Activated CD8-positive, alpha-beta memory T cell treated with anti-CD3 and anti-CD28 coated beads for 1 hour (primary cell): ENCODE measurements at regions not wholly inside any gene's neighbourhood (a gene's known extent, or its start where the extent isn't known, plus 50 kb on each side); places are given as distances from the start of the nearest gene placed in this dataset.

Experiments
- DNase-seq, 2 donors: peaks; one replicate each; pipeline ENCODE4 v3.0.0-alpha.2; 2020; ENCODE audit warnings: low read depth in 1 of 2; ENCODE audit errors: extremely low read depth in 1 of 2

DNA sequence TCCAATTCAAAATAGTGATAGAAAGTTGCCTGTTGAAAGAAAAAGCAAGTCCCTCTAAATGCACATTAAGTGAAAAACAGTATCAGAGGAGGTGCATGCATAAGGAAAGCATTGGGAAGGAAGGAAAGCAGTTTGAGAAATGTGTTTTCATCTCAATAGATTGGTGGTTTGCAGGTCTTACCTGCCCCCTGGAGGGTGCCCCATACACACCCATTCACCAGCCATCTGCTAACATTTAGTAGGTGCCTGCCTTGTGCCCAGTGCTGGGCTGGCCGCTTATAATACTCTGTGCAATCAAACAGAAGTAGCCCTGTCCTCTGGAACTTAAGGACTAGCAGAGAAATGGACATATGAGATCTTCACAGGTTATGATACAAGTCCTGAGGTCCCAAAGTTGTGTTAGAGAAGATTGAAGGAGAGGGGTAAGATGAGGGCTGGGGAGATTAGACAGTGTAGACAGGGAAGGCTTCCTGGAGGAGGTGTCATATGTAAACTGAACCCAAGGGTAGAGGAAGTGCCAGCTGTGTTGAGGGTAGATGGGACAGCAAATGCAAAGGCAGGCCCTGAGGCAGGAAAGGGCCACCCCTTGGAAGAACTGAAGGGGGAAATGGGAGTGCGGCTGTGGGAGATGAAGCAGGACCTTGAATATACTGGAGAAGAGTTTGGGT is 184.2 kb downstream of the MN1 start:
- DNase-seq, result no peak

GRCh38 chr22:27620367-27621154 is 181.0 kb downstream of the MN1 start:
- no peak for DNase-seq

- no peak for DNase-seq
Measured at GRCh38 chr22:27621486-27622070, 180.0 kb downstream of the MN1 start.

DNA sequence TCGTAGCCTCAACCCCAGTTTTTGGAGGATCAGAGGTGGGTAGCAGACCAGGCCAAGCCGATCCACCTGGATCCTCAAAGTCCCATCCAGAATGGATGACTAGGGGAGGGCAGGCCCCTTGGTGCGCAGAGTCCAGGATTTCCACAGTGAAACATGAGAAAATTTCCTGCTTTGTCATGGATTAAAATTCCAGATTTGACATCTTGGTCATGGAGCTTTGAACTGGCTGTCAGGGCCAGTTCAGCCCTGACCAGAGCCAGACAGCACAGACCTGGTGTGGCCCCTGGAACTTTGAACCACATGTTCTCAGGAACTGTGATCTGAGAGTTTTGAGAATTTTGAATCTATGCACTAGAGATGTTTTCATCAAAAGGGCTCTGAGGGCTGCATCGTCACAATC is 177.5 kb downstream of the MN1 start:
- no peak for DNase-seq

- no peak for DNase-seq
Measured at GRCh38 chr22:27624705-27625104, 176.9 kb downstream of the MN1 start.

- no peak for DNase-seq
Measured at GRCh38 chr22:27625769-27626674, 175.5 kb downstream of the MN1 start.

DNA sequence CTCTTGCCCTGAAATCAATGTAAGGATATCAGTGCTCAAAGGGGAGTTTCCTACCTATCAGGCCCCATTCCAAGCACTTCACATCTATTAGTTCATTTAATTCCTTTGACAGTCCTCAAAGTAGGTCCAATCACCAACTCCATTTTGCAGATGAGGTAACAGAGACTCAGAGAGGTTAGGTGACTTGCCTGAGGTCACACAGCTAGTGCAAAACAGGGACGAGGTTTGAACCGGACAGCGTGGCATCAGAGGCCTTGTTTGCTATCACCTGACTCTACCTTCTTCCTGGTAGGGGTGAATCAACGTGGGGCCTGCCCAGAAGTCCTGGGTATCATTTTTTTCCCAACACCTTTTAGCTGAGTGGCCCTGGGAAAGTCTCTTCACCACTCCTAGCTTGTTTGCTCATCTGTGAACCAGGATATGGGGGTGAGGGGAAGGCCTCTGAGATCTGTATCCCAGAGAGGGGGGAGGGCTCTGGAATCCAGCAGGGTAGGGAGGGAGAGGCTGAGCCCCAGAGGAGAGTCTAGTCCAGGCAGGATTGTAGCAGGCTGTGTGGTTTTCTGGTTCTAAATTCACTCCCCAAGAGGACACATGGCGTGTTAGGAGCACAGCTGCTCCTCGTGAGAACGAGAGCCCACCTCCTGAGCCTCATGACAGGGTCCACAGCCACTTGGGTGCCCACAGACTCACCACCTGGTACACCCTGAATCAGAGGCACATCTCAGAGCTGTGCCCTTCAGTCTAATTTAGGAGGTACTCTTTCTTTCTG is 174.7 kb downstream of the MN1 start:
- no peak for DNase-seq

DNA sequence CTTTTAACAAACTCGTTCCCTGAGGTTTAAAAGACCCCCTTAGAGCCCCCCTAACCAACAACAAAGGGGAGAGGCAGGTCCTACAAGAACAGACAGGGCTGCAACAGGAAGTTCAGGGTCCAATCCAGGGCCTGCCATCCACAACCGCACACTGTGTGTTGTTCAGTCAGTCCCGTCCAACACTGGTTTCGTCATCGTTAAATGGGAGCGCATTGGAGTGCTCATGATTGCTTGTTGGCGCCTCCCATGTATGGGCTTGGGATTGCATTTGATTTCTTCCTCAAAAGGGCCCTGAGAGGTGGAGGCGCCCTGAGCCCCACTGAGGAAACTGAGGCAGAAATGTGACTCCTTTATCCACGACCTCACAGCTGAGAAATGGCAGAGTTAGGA is 174.1 kb downstream of the MN1 start:
- DNase-seq, result no peak

GRCh38 chr22:27627901-27628300 is 173.7 kb downstream of the MN1 start:
- no peak for DNase-seq

DNA sequence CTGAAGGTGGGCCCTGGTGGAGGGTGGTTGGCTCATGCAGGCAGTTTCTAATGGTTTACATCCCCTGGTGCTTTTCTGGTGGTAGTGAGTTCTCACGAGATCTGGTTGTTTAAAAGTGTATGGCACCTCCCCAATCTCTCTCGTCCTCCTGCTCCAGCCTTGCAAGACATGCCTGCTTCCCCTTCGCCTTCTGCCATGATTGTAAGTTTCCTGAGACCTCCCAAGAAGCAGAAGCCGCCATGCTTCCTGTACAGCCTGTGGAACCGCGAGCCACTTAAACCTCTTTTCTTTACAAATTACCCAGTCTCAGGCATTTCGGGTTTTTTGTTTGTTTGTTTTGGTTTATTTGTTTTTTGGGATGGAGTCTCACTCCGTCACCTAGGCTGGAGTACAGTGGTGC is 173.2 kb downstream of the MN1 start:
- no peak for DNase-seq

DNA sequence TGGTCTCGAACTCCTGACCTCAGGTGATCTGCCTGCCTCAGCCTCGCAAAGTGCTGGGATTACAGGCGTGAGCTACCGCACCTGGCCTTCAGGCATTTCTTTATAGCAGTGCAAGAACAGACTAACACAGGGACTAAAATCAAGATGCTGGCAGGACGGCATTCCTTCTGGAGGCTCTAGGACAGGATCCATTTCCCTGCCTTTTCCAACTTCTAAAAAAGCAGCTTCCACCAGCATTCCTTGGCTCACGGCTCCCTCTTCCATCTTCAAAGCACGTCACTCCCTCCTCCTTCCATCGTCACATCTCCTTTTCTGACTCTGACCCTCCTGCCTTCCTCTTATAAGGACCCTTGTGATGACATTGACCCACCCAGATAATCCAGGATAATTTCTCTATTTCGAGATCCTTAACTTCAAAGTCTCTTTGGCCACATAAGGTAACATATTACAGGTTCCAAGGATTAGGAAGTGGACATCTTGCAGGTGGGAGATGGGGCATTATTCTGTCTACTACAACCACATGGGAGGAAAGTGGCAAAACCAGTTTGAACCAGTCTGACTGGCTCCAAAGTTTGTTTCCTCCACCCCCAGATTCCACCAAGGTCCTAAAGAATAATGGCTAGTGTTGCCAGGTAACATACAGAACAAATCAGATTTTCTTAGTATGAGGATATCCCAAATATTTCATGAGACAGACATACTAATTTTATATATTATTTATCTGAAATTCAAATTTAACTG is 172.5 kb downstream of the MN1 start:
- no peak for DNase-seq

DNA sequence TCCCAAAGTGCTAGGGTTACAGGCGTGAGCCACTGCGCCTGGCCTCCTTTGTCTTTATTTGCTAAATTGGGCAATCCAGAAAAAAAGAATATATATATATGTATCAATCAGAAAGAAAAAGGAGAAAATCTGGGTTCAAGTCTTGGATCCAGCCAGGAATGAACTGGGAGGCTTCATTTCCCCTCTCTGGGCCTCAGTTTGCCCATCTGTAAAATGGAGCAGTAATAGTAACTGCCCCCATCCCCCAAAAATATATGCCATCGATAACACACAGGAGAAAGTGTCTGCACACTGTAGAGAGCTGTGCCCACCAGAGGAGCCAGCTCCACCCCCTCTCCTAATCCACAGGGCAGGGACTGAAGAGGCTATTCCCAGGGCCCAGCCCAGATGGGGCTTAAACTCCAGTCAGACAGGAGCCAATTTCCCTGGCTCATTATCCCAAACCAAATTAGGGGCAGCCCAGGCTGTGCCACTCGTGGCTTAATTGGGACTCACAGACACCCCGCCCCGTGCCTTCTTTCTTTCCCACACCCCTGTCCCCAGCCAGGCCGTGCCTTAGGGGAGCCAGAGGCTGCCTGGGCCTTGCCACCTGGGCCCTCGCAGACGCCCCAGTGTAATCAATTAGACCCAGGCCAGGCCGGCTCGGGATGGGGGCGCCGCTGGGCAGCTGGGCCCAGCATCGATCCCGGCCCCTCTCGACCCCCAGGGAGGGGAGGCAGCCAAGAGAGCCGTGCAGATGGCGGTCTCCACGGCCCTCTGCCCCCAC is 171.5 kb downstream of the MN1 start:
- no peak for DNase-seq

- no peak for DNase-seq
Measured at GRCh38 chr22:27630754-27631153, 170.8 kb downstream of the MN1 start.

DNA sequence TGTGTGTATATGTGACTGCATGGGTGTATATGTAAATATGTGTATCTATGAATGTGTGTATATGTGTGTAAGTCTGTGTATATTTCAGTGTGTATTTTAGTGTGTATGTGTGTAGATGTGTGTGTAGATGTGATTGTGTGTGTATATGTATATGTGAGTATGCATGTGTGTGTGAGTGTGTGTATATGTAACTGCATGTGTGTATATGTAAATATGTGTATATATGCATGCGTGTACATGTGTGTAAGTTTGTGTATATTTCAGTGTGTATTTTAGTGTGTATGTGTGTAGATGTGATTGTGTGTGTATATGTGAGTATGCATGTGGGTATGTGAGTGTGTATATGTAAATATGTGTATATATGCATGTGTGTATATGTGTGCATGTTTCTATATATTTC is 169.9 kb downstream of the MN1 start:
- no peak for DNase-seq

DNA sequence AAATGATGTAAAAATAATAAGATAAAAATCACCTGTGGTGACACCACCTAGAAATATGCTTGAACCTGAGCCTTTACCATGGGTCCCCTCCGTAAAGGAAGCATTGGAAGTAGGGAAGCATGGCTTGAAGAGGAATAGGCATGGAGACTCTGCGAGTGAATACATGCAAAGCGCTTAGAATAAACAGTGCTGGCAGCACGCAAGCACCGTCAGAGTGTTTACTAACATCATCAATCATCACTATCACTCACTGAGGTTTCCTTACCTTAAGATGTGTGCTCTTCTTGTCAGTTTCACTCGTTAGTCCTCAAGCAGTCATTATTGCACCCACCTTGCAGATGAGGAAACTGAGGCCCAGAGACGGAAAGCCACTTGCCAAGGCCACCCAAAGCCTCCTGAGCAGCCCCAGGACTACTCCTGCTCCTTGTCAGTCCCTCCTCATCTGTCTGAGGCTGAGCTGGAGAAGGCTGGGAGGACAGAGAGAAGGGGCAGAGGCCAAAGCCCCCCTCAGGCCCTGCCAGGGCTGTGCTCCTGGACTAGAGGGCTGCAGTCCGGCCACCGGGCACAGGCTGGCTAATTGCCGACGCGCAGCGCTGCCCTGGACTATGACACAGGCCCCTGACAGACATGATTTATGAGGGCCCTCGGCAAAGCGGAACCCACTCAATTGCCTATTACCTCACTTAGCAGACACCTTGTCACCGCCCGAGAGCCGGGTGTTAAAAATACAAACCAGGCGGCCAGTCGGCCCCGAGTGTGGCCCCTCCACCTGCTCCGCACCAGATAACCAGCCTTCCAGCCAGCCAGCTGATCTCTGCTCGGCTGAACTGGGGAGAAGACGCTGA is 168.9 kb downstream of the MN1 start:
- no peak for DNase-seq

- no peak for DNase-seq
Measured at GRCh38 chr22:27633296-27633871, 168.2 kb downstream of the MN1 start.

- DNase-seq, result no peak
Measured at GRCh38 chr22:27634043-27634740, 167.4 kb downstream of the MN1 start.
